Stimulated activated naive CD8-positive, alpha-beta T cell treated with anti-CD3 and anti-CD28 coated beads, Interleukin-15, amount 100 ng/mL, for 72 hours (primary cell): ENCODE measurements at regions not wholly inside any gene's neighbourhood (a gene's known extent, or its start where the extent isn't known, plus 50 kb on each side); places are given as distances from the start of the nearest gene placed in this dataset.

Experiments used
- ATAC-seq: fragments of 150-1000 bp; cut with Tn5 transposase; 2 replicates; pipeline ENCODE4 v1.10.0; 2021; ENCODE audit warnings: mild to moderate bottlenecking, moderate library complexity
- DNase-seq, 2 donors: peaks; one replicate each; pipeline ENCODE4 v3.0.0; 2021 to 2022
- H3K27ac Mint-ChIP-seq, 2 donors: one replicate each; pipeline ENCODE4 v1.8.0; 2022; ENCODE audit warnings: mild to moderate bottlenecking in 2 of 2, mixed read lengths in 2 of 2, moderate library complexity in 2 of 2
- H3K27me3 Mint-ChIP-seq: one replicate; pipeline ENCODE4 v1.8.0; 2022; ENCODE audit warnings: mixed read lengths
- H3K4me1 Mint-ChIP-seq: one replicate; pipeline ENCODE4 v1.8.0; 2022; ENCODE audit warnings: mild to moderate bottlenecking, mixed read lengths
- H3K4me3 Mint-ChIP-seq, 2 donors: one replicate each; pipeline ENCODE4 v1.8.0; 2022; ENCODE audit warnings: mild to moderate bottlenecking in 2 of 2, mixed read lengths in 2 of 2, moderate library complexity in 1 of 2
- H3K9me3 Mint-ChIP-seq, 2 donors: one replicate each; pipeline ENCODE4 v1.8.0; 2022; ENCODE audit warnings: mixed read lengths in 2 of 2

GRCh38 chr9:115972843-115973595 is 180.6 kb upstream of the PAPPA start:
- no peak overlapping the region for H3K4me3 Mint-ChIP-seq
- no peak for DNase-seq
- ATAC-seq = no peak
- no peak overlapping the region for H3K27ac Mint-ChIP-seq
- H3K4me1 Mint-ChIP-seq = no peaks in the 10 kb centered on the region
- H3K9me3 Mint-ChIP-seq = peaks cover 7 to 13% of the 10 kb centered on the region in 2 donors
- H3K27me3 Mint-ChIP-seq = no peaks in the 10 kb centered on the region

- Mint-ChIP-seq H3K9me3 (peaks cover 7% of the 10 kb centered on the region in 2 donors), H3K4me1 (no peaks in the 10 kb centered on the region), H3K27ac (no peak overlapping the region), H3K4me3 (no peak overlapping the region), H3K27me3 (no peaks in the 10 kb centered on the region)
- ATAC-seq = no peak
- no peak for DNase-seq
These were observed 176.8 kb upstream of the PAPPA start for GRCh38 chr9:115976781-115977180.

- Mint-ChIP-seq H3K27me3 (no peaks in the 10 kb centered on the region), H3K27ac (no peak overlapping the region), H3K9me3 (peaks cover 6 to 7% of the 10 kb centered on the region in 2 donors), H3K4me1 (no peaks in the 10 kb centered on the region), H3K4me3 (no peak overlapping the region)
- ATAC-seq (no peak), DNase-seq (no peak)
These were observed 175.5 kb upstream of the PAPPA start for GRCh38 chr9:115978091-115978490.

GRCh38 chr9:115978659-115979096 is 174.9 kb upstream of the PAPPA start:
- Mint-ChIP-seq H3K4me3 (no peak overlapping the region), H3K27ac (no peak overlapping the region), H3K9me3 (peaks cover under 1 to 7% of the 10 kb centered on the region in 2 donors), H3K4me1 (no peaks in the 10 kb centered on the region), H3K27me3 (no peaks in the 10 kb centered on the region)
- ATAC-seq = no peak
- no peak for DNase-seq

GRCh38 chr9:115980054-115980453 is 173.5 kb upstream of the PAPPA start:
- H3K4me3 Mint-ChIP-seq = no peak overlapping the region
- H3K27ac Mint-ChIP-seq = no peak overlapping the region
- ATAC-seq (no peak), DNase-seq (no peak)
- H3K4me1 Mint-ChIP-seq = no peaks in the 10 kb centered on the region
- H3K9me3 Mint-ChIP-seq = peaks cover 0 to 7% of the 10 kb centered on the region in 2 donors
- no peaks in the 10 kb centered on the region for H3K27me3 Mint-ChIP-seq

- ATAC-seq = no peak
- DNase-seq = no peak
- no peaks in the 10 kb centered on the region for H3K27me3 Mint-ChIP-seq
These were observed 173.1 kb upstream of the PAPPA start for GRCh38 chr9:115980502-115980901.

GRCh38 chr9:115980976-115981375 is 172.6 kb upstream of the PAPPA start:
- no peaks in the 10 kb centered on the region for H3K4me1 Mint-ChIP-seq
- ATAC-seq = no peak
- no peak for DNase-seq

More at GRCh38 chr9:115980502-115980901, 173.1 kb upstream of the PAPPA start:
- Mint-ChIP-seq H3K4me1 (no peaks in the 10 kb centered on the region), H3K27ac (no peak overlapping the region), H3K4me3 (no peak overlapping the region), H3K9me3 (peaks cover 0 to 7% of the 10 kb centered on the region in 2 donors)

GRCh38 chr9:115983366-115983765 is 170.2 kb upstream of the PAPPA start:
- no peaks in the 10 kb centered on the region for H3K27me3 Mint-ChIP-seq
- H3K4me1 Mint-ChIP-seq = no peaks in the 10 kb centered on the region
- no peak overlapping the region for H3K27ac Mint-ChIP-seq
- DNase-seq (no peak), ATAC-seq (no peak)
- H3K4me3 Mint-ChIP-seq = no peak overlapping the region
- peaks cover 0 to 10% of the 10 kb centered on the region in 2 donors for H3K9me3 Mint-ChIP-seq

More at GRCh38 chr9:115980976-115981375, 172.6 kb upstream of the PAPPA start:
- H3K9me3 Mint-ChIP-seq = peaks cover under 1 to 6% of the 10 kb centered on the region in 2 donors
- H3K4me3 Mint-ChIP-seq = no peak overlapping the region
- H3K27ac Mint-ChIP-seq = no peak overlapping the region
- no peaks in the 10 kb centered on the region for H3K27me3 Mint-ChIP-seq

GRCh38 chr9:115985657-115986056 is 167.9 kb upstream of the PAPPA start:
- ATAC-seq (no peak), DNase-seq (no peak)
- Mint-ChIP-seq H3K27ac (no peak overlapping the region), H3K27me3 (no peaks in the 10 kb centered on the region), H3K9me3 (peaks cover 0 to 10% of the 10 kb centered on the region in 2 donors), H3K4me3 (no peak overlapping the region), H3K4me1 (no peaks in the 10 kb centered on the region)

- Mint-ChIP-seq H3K4me1 (no peaks in the 10 kb centered on the region), H3K27me3 (no peaks in the 10 kb centered on the region), H3K27ac (no peak overlapping the region), H3K9me3 (peaks cover 2 to 10% of the 10 kb centered on the region in 2 donors), H3K4me3 (no peak overlapping the region)
- DNase-seq = no peak
- no peak for ATAC-seq
These were observed 167.1 kb upstream of the PAPPA start for GRCh38 chr9:115986508-115986907.

- Mint-ChIP-seq H3K27me3 (no peaks in the 10 kb centered on the region), H3K27ac (no peak overlapping the region), H3K9me3 (peaks cover 11 to 18% of the 10 kb centered on the region in 2 donors), H3K4me1 (no peaks in the 10 kb centered on the region), H3K4me3 (no peak overlapping the region)
- DNase-seq (no peak), ATAC-seq (no peak)
These were observed 164.9 kb upstream of the PAPPA start for GRCh38 chr9:115988701-115989100.

- Mint-ChIP-seq H3K4me1 (no peaks in the 10 kb centered on the region), H3K9me3 (peaks cover 11 to 18% of the 10 kb centered on the region in 2 donors), H3K4me3 (no peak overlapping the region), H3K27ac (no peak overlapping the region), H3K27me3 (no peaks in the 10 kb centered on the region)
- no peak for ATAC-seq
- DNase-seq = no peak
These were observed 163.8 kb upstream of the PAPPA start for GRCh38 chr9:115989831-115990230.

GRCh38 chr9:115992834-115993233 is 160.8 kb upstream of the PAPPA start:
- Mint-ChIP-seq H3K27me3 (no peaks in the 10 kb centered on the region), H3K9me3 (peaks cover 8 to 11% of the 10 kb centered on the region in 2 donors), H3K4me3 (no peak overlapping the region), H3K27ac (no peak overlapping the region), H3K4me1 (no peaks in the 10 kb centered on the region)
- ATAC-seq (no peak), DNase-seq (no peak)

- H3K4me1 Mint-ChIP-seq = no peaks in the 10 kb centered on the region
- no peak overlapping the region for H3K4me3 Mint-ChIP-seq
- no peak overlapping the region for H3K27ac Mint-ChIP-seq
- H3K9me3 Mint-ChIP-seq = no peaks in the 10 kb centered on the region
- H3K27me3 Mint-ChIP-seq = no peaks in the 10 kb centered on the region
- DNase-seq (no peak), ATAC-seq (no peak)
These were observed 155.7 kb upstream of the PAPPA start for GRCh38 chr9:115997923-115998322.

- no peak overlapping the region for H3K4me3 Mint-ChIP-seq
- ATAC-seq (no peak), DNase-seq (no peak)
- H3K27me3 Mint-ChIP-seq = no peaks in the 10 kb centered on the region
- H3K9me3 Mint-ChIP-seq = no peaks in the 10 kb centered on the region
- no peak overlapping the region for H3K27ac Mint-ChIP-seq
- no peaks in the 10 kb centered on the region for H3K4me1 Mint-ChIP-seq
These were observed 154.9 kb upstream of the PAPPA start for GRCh38 chr9:115998666-115999065.

GRCh38 chr9:115999498-115999897 is 154.1 kb upstream of the PAPPA start:
- no peaks in the 10 kb centered on the region for H3K9me3 Mint-ChIP-seq
- ATAC-seq (no peak), DNase-seq (no peak)
- H3K4me1 Mint-ChIP-seq = no peaks in the 10 kb centered on the region
- H3K4me3 Mint-ChIP-seq = no peak overlapping the region
- H3K27me3 Mint-ChIP-seq = no peaks in the 10 kb centered on the region
- no peak overlapping the region for H3K27ac Mint-ChIP-seq
